HCEC 1CT (cell line): ENCODE measurements at regions not wholly inside any gene's neighbourhood (a gene's known extent, or its start where the extent isn't known, plus 50 kb on each side); places are given as distances from the start of the nearest gene placed in this dataset.
"Not testable (repeated sequence)": the region's sequence is repeated elsewhere in the genome, so short reads cannot be mapped to it uniquely, and the experiment has no call there.

Experiments used
- DNase-seq: peaks from one replicate; pipeline ENCODE4 v3.0.0-alpha.2; 2017

DNA sequence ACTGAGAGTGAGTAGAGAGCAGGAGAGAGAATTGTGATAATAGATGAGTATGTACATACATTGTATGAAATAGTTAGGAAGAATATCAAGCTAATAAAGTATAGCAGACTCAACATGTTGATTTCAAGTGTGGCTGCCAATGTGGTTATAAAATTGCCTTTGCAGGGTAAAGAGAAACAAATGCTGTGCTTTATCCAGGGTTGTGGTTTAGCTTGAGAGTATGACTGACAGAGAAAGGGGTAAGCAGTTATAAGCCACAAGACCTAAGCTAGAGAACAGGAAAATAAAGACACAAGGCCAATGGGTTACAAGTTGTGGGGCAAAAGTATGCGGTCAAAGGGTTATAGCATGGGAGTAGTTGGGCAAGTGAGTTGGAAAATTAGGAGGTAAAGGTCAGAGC is 1217.5 kb downstream of the DIAPH3 start:
- no peak for DNase-seq

DNA sequence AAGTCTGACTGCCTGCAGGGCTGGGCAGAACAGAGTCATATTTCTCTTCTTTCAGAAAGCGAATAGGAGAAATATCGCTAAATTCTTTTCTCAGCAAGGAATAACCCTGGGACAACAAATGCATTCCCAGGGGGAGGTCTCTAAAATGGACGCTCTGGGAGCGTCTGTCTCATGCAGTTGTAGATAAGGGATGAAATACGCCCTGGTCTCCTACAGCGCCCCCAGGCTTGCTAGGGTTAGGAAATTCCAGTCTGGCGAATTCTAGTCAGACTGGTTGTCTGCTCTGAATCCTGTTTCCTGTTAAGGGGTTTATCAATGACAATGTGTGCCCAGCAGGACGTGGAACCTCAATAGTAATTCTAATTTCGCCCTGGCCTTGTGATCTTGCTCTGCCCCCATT is 1214.1 kb downstream of the DIAPH3 start:
- DNase-seq: no peak

DNA sequence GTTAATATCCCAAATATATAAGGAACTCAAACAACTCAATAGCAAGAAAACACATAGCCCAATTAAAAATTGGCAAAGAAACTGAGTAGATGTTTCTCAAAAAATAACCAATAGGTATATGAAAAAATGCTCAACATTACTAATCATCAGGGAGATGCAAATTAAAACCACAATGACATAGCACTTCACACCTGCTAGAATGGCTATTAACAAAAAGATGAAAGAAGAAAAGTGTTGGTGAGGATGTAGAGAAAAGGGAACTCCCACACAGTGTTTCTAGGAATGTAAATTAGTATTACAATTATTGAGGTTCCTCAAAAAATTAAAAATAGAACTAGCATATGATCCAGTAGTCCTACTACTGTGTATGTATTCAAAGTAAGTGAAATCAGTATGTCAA is 1212.8 kb downstream of the DIAPH3 start:
- DNase-seq: no peak

DNA sequence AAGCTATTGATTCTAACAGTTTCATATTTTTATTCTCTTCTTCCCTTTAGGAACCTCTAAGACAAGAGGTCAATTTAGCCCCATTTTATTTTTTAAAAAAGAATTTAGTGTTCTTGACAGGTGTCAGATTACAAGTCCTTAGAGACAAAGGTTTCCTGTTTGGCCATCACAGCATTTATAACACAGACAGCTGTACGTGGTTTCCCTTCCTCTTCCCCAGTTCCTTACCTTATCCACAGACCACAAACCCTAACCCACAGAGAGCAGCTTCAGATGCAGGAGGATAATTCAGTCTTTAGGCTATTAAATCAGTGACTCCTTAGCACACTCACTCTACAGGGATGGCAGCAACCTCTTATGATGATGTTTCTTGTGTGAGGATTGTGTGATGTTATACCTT is 1210.1 kb downstream of the DIAPH3 start:
- no peak for DNase-seq

DNA sequence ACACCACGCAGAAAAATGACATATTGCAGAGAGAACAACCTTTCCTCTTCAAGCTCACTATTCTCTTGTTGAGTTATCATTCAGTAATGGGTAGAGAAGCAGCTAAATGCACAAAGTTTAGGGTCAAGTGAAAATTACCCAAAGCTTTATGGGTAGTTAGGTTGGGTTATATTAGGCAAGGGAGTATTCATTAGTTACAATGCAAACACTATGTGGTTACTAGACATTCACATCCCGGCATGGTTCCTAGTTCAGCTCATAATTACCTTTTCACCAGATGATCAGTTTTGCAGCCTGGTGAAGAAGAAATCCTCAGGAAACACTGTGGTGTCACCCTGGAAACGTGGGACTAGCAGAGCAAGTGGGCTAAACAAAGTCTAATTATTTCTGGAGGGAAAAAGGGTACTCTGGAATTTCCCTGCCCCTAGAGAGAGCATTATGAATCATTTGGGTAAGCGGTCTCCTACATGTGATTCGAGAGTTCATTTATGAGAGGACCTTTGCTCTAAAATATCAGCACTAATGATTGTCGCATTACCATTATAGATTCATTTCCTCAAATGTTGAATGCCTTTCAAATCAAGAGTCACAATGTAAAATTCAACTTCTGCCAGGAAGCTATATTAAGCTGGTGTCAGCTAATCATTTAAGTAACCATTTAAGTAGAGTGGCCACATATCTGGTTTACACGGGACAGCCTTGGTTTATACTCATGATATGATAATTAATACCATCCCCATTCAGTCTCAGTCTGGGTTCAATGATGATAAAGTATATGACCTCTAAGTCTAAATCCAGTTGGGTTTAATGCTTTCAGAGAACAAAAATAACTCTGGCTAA is 1208.0 kb downstream of the DIAPH3 start:
- no peak for DNase-seq

DNA sequence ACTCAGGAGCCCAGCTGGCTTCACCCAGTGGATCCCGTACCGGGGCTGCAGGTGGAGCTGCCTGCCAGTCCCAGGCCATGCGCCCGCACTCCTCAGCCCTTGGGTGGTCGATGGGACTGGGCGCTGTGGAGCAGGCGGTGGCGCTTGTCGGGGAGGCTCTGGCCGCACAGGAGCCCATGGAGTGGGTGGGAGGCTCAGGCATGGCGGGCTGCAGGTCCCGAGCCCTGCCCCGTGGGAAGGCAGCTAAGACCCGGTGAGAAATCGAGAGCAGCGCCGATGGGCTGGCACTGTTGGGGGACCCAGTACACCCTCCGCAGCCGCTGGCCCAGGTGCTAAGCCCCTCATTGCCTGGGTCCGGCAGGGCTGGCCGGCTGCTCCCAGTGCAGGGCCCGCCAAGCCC is 1205.6 kb downstream of the DIAPH3 start:
- not testable (repeated sequence) for DNase-seq

DNA sequence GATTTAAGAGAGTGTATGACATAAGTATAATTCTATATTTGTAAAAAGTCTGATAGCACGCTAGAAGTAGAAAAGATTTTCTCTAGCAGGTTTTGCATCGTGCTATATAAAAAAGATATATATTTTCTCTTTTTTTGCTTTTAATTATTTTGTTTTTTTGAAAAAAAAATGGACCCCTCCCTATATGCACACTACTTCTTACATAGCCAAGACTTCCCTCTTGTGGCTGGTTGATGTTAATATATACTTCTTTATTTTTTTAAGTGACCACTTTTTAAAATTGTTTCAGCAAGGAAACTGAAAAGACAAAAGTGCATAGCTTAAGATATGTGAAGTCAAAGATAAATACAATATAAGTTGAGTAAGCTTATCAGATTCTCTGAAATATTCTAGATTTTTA is 1202.8 kb downstream of the DIAPH3 start:
- no peak for DNase-seq

DNA sequence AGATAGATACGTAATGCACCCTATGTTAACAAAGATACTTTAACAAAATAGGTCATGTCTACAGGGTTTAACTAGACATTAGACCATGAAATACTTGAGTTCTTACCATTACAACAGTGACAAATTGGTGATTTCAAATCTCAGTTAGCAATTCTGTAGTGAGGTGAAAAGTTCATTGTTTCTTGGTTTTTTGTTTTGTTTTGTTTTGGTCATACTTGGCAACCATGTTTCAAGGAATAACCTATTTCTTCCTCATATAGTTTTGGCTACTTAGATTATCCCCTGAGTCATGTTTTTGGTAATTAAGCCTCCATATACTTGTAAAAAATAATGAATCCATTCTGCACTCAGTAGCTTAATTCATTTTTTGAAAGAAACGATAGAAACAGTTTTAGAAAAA is 1200.4 kb downstream of the DIAPH3 start:
- DNase-seq: no peak

DNA sequence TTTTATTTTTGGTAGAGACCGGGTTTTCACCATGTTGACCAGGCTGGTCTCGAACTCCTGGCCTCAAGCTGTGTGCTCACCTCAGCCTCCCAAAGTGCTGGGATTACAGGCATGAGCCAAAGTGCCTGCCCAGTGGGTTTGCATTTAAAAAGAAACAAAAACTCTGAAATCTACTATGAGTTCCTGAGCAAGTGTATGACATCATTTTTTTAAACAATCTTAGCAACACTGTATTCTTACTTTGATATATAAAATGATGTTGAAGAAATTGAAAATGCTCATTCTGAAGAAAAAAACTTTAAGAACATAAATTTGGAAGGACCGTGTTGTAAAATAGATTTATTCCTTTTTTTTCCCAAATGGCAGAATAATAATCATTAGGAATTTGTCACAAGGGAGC is 1199.7 kb downstream of the DIAPH3 start:
- DNase-seq: no peak

DNA sequence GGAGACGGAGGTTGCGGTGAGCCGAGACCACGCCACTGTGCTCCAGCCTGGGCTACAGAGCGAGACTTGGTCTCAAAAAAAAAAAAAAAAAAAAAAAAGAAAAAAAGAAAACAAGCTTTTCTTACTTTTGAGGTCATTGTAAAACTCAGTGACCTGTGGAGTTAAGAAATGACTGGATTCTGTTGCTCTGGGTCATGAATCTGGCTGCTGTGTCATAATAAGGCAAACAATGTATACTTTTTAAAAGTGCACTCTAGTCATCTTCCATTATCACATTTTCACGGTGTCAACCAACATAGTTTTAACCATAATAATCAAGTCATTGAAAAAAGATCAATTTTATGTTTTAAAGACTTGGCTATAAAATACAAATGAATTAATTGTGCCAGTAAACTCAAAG is 1186.6 kb downstream of the DIAPH3 start:
- DNase-seq: no peak

DNA sequence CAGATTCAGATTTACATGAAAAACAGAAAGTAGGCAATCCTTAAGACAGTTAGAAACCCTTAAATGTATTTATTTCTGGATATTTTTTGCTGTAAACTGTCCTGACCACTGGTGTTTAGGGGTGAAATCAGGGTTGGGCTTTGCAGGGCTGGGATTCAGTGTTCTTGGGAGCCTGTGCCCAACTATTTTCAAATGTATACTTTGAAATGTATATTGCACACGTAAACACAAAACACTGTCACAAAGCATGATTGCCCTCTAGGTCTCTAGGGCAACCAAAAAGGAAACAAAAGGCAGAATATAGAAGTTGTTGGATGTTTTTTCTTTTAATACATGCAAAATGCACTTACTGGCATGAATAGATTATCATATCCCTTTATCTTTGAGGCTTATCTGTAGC is 1185.4 kb downstream of the DIAPH3 start:
- DNase-seq: no peak

DNA sequence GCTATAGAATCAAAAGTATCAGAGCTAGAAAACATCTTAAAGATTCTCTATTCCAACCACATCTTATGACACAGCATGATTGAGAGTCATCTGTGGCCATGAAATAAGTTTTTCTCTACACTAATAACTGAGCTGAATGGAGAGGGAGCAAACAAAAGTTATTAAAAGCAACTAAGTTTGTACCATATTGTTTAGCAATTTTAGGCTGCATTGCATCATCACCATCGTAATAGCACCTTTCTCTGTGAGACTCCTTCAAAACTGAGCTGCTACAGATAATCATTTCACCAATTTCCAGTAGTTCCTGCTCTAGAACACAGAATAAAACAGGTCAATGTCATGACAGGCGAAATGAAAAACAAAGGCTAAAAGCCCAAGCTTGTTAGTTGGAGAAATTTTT is 1183.9 kb downstream of the DIAPH3 start:
- DNase-seq: no peak

DNA sequence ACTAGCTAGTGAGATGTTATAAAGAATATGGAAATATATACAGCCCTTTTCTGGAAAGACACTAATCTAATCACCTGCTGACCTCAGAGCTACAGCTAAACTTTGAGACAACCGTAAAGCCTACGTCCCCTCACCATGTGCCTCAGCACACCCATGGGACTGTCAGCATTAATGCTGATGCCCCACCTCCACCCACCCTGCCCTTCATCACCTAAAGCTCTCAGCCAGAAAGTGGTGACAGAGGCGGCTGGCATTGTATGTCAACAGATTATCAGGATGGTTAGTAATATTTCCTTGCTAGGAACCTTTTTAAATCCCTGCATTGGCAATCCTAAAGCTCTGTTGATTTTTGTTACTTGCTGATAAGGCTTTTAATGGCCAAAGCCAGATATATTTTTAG is 1177.9 kb downstream of the DIAPH3 start:
- DNase-seq: no peak

DNA sequence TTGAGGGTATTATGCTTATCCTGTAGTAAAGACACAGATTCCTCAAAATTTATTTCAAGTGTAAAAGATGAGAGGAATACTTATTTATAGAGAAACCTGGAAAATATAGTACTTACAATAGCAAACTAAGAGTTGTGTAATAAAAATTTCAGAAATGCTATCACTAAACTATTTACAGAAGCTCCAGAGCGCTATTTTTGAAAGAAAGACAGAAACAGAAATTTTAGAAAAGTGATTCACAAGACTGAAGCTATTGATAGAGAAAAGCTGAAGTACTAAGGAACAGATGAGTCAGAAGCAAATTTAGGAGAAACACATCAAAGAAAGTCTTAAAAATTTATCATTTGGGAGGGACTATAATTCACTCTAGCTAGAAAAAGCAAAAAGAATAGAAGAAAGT is 1174.2 kb downstream of the DIAPH3 start:
- no peak for DNase-seq

DNA sequence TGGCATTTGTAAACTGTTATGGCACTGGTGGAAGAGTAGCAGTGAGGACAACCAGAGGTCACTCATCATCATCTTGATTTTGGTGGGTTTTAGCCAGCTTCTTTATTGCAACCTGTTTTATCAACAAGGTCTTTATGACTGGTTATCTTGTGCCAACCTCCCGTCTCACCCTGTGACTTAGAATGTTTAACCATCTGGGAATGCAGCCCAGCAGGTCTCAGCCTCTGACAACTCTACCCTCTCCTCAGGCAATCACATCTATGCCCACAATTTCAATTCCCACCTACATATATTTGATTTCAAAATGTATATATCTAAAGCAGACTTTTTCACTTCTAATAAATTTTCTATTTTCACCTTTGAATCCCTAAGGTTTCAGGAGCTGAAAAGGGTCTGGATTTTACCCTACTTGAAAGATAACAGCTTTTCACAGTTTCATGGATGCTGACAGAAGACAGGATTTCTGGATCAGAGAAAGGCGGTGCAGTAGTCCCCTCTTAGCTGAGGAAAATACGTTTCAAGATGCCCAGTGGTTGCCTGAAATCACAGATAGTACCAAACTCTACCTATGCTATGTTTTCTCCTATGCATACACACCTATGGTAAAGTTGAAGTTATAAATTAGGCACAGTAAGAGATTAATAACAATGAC is 1171.8 kb downstream of the DIAPH3 start:
- no peak for DNase-seq

DNA sequence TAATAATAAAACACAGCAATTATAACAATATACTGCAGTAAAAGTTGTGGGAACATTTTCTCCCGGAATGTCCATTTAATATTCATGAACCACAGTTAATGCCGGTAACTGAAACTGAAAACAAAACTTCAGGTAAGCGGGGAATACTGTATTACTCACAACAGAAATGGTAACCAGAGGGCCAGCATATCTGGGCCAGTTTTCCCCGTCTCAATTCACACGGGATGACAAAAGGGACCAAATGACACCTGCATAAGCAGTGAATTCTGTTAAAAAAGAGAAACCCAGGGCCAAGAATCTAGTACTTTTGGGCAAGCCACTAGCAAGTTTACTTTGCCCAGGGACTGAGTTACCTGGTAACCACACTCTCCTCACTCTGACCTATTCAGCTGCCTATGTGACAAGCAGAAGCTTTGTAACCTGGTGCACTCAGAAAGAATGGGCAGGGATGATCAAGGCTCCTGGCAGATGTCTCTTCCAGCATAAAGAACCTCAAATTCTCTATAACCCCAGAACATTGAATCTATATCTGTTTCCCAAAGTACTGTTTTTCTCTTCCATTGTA is 1171.2 kb downstream of the DIAPH3 start:
- DNase-seq: no peak

DNA sequence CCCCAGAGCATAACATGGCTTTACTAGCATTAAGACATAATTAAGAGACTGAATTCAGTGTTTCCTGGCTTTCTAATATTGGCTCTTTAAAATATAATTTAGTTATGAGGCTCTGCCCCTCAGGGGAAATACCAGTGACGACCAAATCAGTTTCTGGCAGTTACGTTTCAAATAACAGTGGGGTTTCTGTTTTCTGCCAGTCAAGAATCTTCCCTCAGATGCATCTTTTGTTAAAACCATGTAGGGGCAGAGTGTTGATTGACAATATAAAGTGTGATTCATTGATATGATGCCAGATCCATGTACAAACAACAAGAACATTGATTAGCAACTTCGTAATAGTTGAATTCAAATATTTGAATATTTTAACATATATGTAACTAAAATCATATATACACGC is 1169.7 kb downstream of the DIAPH3 start:
- no peak for DNase-seq

DNA sequence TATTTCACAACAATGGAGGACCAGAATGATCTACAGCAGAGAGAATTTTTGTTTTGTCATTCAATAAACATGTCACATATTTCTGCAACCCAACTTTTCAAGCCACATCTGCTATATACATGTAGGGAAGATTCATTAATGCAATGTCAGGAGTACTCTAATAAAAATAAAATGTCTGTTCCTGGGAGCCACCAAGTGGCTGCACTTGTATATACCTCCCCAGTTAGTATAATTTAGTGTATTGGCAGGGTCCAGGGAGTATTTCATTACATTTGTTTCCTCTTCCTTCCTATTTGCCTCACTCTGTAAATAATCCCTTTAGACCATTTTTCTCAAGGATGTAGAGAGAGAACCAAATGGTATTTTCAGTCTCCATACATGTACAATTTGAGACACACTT is 1169.0 kb downstream of the DIAPH3 start:
- no peak for DNase-seq

DNA sequence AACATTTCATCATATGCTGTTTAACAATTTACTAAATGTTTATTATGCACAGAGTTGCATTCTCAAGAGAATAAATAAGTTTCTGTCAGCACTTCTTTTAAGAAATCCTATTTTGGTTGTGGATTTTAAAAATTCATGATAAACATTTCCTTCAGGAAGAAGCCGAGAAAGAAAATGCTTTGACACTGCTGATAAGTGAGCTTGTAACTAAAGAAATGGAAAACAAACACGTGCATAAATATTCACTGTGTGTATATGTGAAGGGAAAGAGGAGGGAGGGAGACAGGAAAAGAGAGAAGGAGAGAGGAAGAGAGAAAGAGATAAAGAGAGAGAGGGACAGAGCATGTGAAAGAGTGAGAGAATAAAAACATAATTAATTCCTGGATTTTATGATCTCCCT is 1165.0 kb downstream of the DIAPH3 start:
- no peak for DNase-seq

DNA sequence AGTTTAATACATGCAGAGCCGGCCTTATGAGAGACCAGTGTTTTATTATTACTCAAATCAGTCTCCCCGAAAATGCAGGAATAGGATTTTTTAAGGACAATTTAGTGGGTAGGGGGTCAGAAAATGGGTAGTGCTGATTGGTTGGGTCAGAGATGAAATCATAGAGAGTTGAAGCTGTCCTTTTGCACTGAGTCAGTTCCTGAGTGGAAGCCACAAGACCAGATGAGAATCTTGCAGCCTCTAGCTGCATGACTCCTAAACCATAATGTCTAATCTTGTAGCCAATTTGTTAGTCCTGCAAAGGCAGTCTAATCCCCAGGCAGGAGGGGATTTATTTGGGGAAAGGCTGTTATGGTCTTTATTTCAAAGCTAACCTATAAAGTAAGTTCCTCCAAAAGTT is 1163.9 kb downstream of the DIAPH3 start:
- DNase-seq: no peak

DNA sequence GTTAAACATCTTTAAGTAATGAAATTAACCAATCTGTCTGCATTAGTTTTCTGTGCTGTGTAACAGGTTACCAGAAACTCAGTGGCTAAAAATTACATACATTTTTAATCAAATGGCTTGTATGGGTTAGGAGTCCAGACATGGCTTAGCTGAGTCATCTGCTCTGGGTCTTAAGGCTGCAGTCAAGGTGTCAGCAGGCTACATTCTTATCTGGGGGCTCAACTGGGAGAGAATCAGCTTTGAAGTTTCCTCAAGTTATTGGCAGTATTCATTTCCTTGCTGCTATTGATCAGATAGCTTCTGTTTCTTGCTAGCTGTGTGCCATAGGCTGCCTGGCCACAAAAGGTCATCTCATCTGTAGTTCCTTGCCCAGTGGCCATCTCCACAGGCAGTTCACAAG is 1163.0 kb downstream of the DIAPH3 start:
- no peak for DNase-seq

DNA sequence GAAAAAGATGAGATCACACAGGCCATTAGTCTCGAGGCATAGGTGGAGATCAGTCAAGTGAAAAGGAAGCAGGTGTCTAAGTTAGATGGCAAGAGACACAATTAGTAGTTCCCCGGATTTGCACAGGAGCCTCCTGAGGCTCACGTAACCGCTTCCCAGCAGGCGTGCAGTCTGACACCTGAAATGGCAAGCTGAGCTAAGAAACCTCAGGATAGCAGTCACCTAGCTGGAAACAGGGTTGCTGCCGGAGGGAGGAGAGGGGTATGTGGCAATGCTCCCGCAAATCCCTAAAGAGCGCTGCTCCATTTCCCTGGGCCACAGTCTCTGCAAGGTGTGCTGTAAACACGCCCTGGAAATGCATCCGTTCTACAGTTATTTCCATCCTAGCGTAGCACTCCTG is 1151.0 kb downstream of the DIAPH3 start:
- no peak for DNase-seq

DNA sequence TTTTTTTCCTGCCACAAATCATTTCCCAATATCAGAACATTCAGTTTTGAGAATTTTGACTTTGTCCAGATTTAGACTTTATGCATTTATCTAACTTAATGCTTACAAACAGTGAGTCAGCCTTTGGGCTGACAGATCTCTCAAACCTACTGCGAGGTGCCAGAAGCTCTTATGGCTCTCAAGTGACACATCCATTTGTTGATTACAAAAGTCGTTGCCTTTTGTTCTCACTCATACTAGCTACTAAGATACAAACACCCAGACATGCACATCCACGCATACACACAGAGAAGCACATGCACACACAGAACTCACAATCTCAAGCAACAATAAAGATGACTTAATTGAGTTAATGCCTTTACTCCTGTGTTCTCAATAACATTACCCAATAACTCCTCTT is 1147.5 kb downstream of the DIAPH3 start:
- peak; percentile 5 for DNase-seq

DNA sequence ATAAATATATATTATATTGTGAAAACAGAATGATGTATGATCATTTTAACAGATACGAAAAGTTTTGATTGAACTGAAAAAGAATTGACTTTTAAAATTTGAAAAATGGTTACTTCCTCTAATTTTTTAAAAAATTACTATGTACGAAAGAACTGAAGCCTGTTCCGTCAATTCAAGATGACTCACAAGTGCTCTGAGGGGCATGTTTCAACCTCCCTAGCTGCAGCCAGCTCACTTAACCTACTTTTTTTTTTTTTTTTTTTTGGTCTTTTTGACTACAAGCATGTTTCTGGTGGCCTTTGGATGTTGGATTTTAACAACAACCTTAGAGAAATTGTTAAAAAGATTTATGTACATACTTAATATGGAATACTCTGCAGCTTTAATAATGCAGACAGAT is 1139.3 kb downstream of the DIAPH3 start:
- no peak for DNase-seq

DNA sequence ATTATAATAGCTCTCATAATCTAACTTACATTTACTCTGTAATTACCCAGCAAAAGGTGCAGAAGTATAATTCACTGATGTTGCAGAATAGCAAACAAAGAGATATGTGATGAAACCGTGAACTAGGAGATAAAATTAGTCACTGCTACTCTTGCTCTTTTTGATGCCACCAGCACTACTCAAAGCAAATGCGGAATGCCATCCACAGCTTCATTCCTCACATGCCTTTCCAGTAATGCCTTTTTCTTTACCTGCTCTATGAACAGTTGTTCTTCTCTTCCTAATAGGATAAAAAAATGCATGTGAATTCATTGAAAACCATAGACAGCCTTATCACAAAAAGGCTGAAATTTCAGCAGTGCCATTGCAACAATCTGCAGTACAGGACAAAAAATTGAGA is 1129.5 kb downstream of the DIAPH3 start:
- no peak for DNase-seq
